Liver (tissue), 3 donors: ENCODE measurements at regions not wholly inside any gene's neighbourhood (a gene's known extent, or its start where the extent isn't known, plus 50 kb on each side); places are given as distances from the start of the nearest gene placed in this dataset.

Source experiments
- ATF3 ChIP-seq: IDR thresholded peaks from 2 replicates; pipeline ENCODE4 v1.6.1; 2016; ENCODE audit warnings: antibody characterized with exemption
- CTCF ChIP-seq: fragments of 150-350 bp; IDR thresholded peaks from 2 replicates; pipeline ENCODE4 v1.5.1; 2017; ENCODE audit warnings: improper control_type of control experiment, low read depth, low read length; ENCODE audit not compliant: missing input control
- EGR1 ChIP-seq, 2 donors: IDR thresholded peaks; 2 replicates each; pipeline ENCODE4 v1.6.1; 2016 to 2018; ENCODE audit warnings: antibody characterized with exemption in 2 of 2, low read depth in 2 of 2
- RAD21 ChIP-seq, 2 donors: IDR thresholded peaks; 2 replicates each; pipeline ENCODE4 v1.6.1; 2016; ENCODE audit warnings: antibody characterized with exemption in 2 of 2, mild to moderate bottlenecking in 2 of 2
- TAF1 ChIP-seq: conservative IDR thresholded peaks from 2 replicates; pipeline ENCODE4 v1.6.1; 2016; ENCODE audit warnings: antibody characterized with exemption, mild to moderate bottlenecking
- ZBTB33 ChIP-seq: IDR thresholded peaks from 2 replicates; pipeline ENCODE4 v1.6.1; 2016; ENCODE audit warnings: antibody characterized with exemption
- donor health status: healthy.
- donor health status: healthy.

- no peak for TF ChIP-seq CTCF
- TF ChIP-seq EGR1 (IDR thresholded peaks at IDR 0.05; ENCODE audit: low read depth in 2 of 2): no peak
- no peak for TF ChIP-seq TAF1
- no peak for TF ChIP-seq ATF3
- no peak for TF ChIP-seq ZBTB33
- TF ChIP-seq RAD21 (IDR thresholded peaks at IDR 0.05): no peak
Measured at GRCh38 chr17:13398091-13398490, 203.6 kb downstream of the HS3ST3A1 start.
